VCaP (cell line): ENCODE measurements at regions not wholly inside any gene's neighbourhood (a gene's known extent, or its start where the extent isn't known, plus 50 kb on each side); places are given as distances from the start of the nearest gene placed in this dataset.

Experiments used
- H3K27ac ChIP-seq: fragments of 450-650 bp; 2 replicates; pipeline ENCODE4 v1.5.1; 2017
- CTCF ChIP-seq: fragments of 450-650 bp; conservative IDR thresholded peaks from 2 replicates; pipeline ENCODE4 v1.5.1; 2017; ENCODE audit warnings: mild to moderate bottlenecking, moderate library complexity

DNA sequence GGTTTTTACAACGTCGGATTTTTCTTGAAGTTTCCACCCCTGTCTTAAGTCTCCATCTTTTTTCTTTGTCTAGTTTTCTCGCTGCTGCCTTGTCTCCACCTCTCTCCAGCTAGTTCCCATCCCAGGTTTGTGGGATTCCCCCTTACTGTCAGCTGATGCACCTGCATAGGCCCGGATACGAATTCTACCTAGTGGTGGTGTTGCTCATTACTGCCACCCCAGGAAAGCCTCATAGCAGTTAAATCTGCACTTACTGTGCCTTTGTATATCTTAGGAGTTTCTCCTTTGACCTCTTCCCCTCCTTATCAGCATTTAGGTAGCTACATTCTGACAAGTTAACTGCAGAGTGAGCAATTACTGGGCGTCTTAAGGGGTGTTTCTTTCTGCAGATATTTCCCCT, 1693.1 kb upstream of the TENM3 start:
- no peak for TF ChIP-seq CTCF
- H3K27ac ChIP-seq: no peak overlapping the region

GRCh38 chr4:180557348-180557747, 1685.9 kb upstream of the TENM3 start:
- TF ChIP-seq CTCF: no peak
- no peak overlapping the region for H3K27ac ChIP-seq

DNA sequence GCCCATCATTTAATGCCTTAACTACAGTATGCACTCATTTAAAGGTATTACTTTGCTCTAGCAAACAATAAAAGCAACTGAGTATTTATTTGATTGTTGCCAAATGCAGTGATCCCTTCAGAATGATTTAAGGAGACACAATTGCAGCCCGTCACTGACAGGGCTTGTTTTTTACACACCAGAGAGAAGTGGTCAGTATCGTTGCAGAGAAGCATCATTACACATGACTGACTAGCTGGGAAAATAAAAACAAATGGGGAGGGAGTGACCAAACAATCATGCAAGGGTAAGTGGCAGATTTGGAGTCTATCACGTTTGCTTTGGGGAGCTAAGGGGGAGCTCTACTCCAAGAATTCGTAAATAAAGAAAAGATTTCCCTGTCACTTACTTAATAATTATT, 1685.3 kb upstream of the TENM3 start:
- H3K27ac ChIP-seq: no peak overlapping the region
- no peak for TF ChIP-seq CTCF

- no peak for TF ChIP-seq CTCF
- no peak overlapping the region for H3K27ac ChIP-seq
Observed at GRCh38 chr4:180558427-180558826, 1684.8 kb upstream of the TENM3 start.

- no peak for TF ChIP-seq CTCF
- H3K27ac ChIP-seq: no peak overlapping the region
Observed at GRCh38 chr4:180560896-180561295, 1682.3 kb upstream of the TENM3 start.

GRCh38 chr4:180564026-180564425, 1679.2 kb upstream of the TENM3 start:
- TF ChIP-seq CTCF: no peak
- H3K27ac ChIP-seq: no peak overlapping the region

DNA sequence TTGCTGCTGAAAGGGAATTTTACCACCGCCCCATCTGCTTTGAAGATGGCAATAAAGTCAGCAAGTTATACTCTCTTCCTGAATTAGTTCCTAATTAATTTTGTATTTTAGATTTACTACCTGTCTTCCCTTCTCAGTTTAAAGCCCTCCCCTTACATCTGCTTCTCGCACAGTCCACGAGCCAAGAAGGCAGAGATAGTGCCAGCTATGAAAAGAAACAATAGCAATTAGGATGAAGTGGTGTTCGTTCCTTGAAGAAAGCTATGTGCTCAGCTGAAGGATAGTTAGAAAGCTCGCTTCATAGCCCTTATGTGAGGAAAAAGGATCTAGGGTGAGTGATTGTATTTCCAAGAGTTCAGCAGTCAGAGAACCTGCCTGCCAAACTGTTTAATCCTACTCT, 1678.8 kb upstream of the TENM3 start:
- no peak for TF ChIP-seq CTCF

More for the DNA sequence above, 1678.8 kb upstream of the TENM3 start:
- H3K27ac ChIP-seq: no peak overlapping the region
